ENCODE measurements at regions not wholly inside any gene's neighbourhood (a gene's known extent, or its start where the extent isn't known, plus 50 kb on each side); places are given as distances from the start of the nearest gene placed in this dataset.
"Not testable (repeated sequence)": the region's sequence is repeated elsewhere in the genome, so short reads cannot be mapped to it uniquely, and the experiment has no call there.

GRCh38 chr21:28332796-28333195 lies 659.9 kb downstream of the LTN1 start:
- DNase-seq = no peak

- peak; percentile 40 for DNase-seq
Observed at GRCh38 chr21:28325618-28326017, 667.1 kb downstream of the LTN1 start.

- DNase-seq = no peak
Observed at GRCh38 chr21:28324690-28325089, 668.0 kb downstream of the LTN1 start.

GRCh38 chr21:28317177-28317950 lies 675.3 kb downstream of the LTN1 start:
- no peak for DNase-seq

GRCh38 chr21:28311411-28312190 lies 681.1 kb downstream of the LTN1 start:
- DNase-seq = no peak

- no peak for DNase-seq
Observed at GRCh38 chr21:28310711-28311110, 682.0 kb downstream of the LTN1 start.

- DNase-seq = no peak
Observed at GRCh38 chr21:28310171-28310685, 682.4 kb downstream of the LTN1 start.

GRCh38 chr21:28309596-28309995 lies 683.1 kb downstream of the LTN1 start:
- no peak for DNase-seq

- DNase-seq = no peak
Observed at GRCh38 chr21:28308516-28308915, 684.2 kb downstream of the LTN1 start.

- DNase-seq = no peak
Observed at GRCh38 chr21:28299946-28300345, 692.7 kb downstream of the LTN1 start.

GRCh38 chr21:28298251-28298672 lies 694.4 kb downstream of the LTN1 start:
- DNase-seq = no peak

- DNase-seq = no peak
Observed at GRCh38 chr21:28294051-28294450, 698.6 kb downstream of the LTN1 start.

GRCh38 chr21:28283641-28284490 lies 708.8 kb downstream of the LTN1 start:
- DNase-seq = no peak

- DNase-seq = no peak
Observed at GRCh38 chr21:28282833-28283232, 709.8 kb downstream of the LTN1 start.

GRCh38 chr21:28281357-28281756 lies 711.3 kb downstream of the LTN1 start:
- DNase-seq = not testable (repeated sequence)

- DNase-seq = no peak
Observed at GRCh38 chr21:28280611-28281010, 712.1 kb downstream of the LTN1 start.

- DNase-seq = no peak
Observed at GRCh38 chr21:28277324-28277723, 715.4 kb downstream of the LTN1 start.

GRCh38 chr21:28272272-28272992 lies 720.2 kb downstream of the LTN1 start:
- no peak for DNase-seq

GRCh38 chr21:28269173-28269572 lies 723.5 kb downstream of the LTN1 start:
- DNase-seq = no peak

GRCh38 chr21:28268685-28269084 lies 724.0 kb downstream of the LTN1 start:
- DNase-seq = no peak

- DNase-seq = no peak
Observed at GRCh38 chr21:28267449-28267848, 725.2 kb downstream of the LTN1 start.

GRCh38 chr21:28266061-28266460 lies 726.6 kb downstream of the LTN1 start:
- no peak for DNase-seq

All from NCI-H2107 (cell line).